HCT116 (cell line): ENCODE measurements at regions not wholly inside any gene's neighbourhood (a gene's known extent, or its start where the extent isn't known, plus 50 kb on each side); places are given as distances from the start of the nearest gene placed in this dataset.

Experiments
- CBX3 ChIP-seq: IDR thresholded peaks from 2 replicates; pipeline ENCODE4 v1.6.1; 2012; ENCODE audit warnings: low read depth
- CTCF ChIP-seq, 3 experiments: fragments of 200-600 bp in 1 of 3; sonication (generic) in 1 of 3; IDR thresholded peaks in 2 of 3; conservative IDR thresholded peaks in 1 of 3; 2 replicates each; pipeline ENCODE4 v1.5.1; 2012 to 2017; ENCODE audit warnings: low read depth in 2 of 3, low read length in 2 of 3, antibody characterized with exemption in 1 of 3, borderline replicate concordance in 1 of 3, control low read depth in 1 of 3, mild to moderate bottlenecking in 1 of 3, mixed read lengths in 1 of 3, mixed run types in 1 of 3, moderate library complexity in 1 of 3; ENCODE audit not compliant: insufficient read depth in 1 of 3
- EZH2 ChIP-seq: fragments of 200-600 bp; sonication (generic); IDR thresholded peaks from 2 replicates; pipeline ENCODE4 v1.6.1; 2017; ENCODE audit warnings: antibody characterized with exemption, mixed run types
- EZH2phosphoT487 ChIP-seq: fragments of 200-600 bp; IDR thresholded peaks from 2 replicates; pipeline ENCODE4 v1.6.1; 2018; ENCODE audit warnings: antibody characterized with exemption, borderline replicate concordance
- JUND ChIP-seq: IDR thresholded peaks from 2 replicates; pipeline ENCODE4 v1.6.1; 2012
- MAX ChIP-seq: IDR thresholded peaks from 2 replicates; pipeline ENCODE4 v1.6.1; 2012
- POLR2A ChIP-seq: IDR thresholded peaks from 2 replicates; pipeline ENCODE4 v1.7.0; 2011; ENCODE audit warnings: borderline replicate concordance; ENCODE audit not compliant: insufficient read depth, insufficient read length; ENCODE audit errors: extremely low read depth
- RAD21 ChIP-seq: IDR thresholded peaks from 2 replicates; pipeline ENCODE4 v1.6.1; 2012; ENCODE audit warnings: low read depth, mild to moderate bottlenecking
- REST ChIP-seq: IDR thresholded peaks from 2 replicates; pipeline ENCODE4 v1.6.1; 2012; ENCODE audit warnings: low read depth
- SP1 ChIP-seq: IDR thresholded peaks from 2 replicates; pipeline ENCODE4 v1.6.1; 2012; ENCODE audit warnings: low read depth
- SRF ChIP-seq: IDR thresholded peaks from 2 replicates; pipeline ENCODE4 v1.6.1; 2012; ENCODE audit warnings: low read depth
- ZFX ChIP-seq: fragments of 450-650 bp; IDR thresholded peaks from 2 replicates; pipeline ENCODE4 v1.6.1; 2017
- ZNF274 ChIP-seq: fragments of 200-500 bp; sonication (Bioruptor generic); IDR thresholded peaks from 2 replicates; pipeline ENCODE4 v1.6.1; 2014; ENCODE audit warnings: mild to moderate bottlenecking, low read depth, low read length, inconsistent platforms

- TF ChIP-seq POLR2A (no peak), CTCF (IDR thresholded peaks at IDR 0.05 in 2 of 3, conservative IDR thresholded peaks at IDR 0.05 in 1 of 3; ENCODE audit: borderline replicate concordance in 1 of 3, insufficient read depth in 1 of 3, low read depth in 2 of 3, low read length in 2 of 3) (no peak), CBX3 (no peak), EZH2phosphoT487 (no peak), RAD21 (no peak), ZNF274 (no peak), MAX (no peak), SRF (no peak), ZFX (no peak), EZH2 (no peak), JUND (no peak), SP1 (no peak), REST (no peak)
Observed at GRCh38 chr11:103661185-103661584, 375.3 kb upstream of the DDI1 start.
